ENCODE measurements at regions not wholly inside any gene's neighbourhood (a gene's known extent, or its start where the extent isn't known, plus 50 kb on each side); places are given as distances from the start of the nearest gene placed in this dataset.

DNA sequence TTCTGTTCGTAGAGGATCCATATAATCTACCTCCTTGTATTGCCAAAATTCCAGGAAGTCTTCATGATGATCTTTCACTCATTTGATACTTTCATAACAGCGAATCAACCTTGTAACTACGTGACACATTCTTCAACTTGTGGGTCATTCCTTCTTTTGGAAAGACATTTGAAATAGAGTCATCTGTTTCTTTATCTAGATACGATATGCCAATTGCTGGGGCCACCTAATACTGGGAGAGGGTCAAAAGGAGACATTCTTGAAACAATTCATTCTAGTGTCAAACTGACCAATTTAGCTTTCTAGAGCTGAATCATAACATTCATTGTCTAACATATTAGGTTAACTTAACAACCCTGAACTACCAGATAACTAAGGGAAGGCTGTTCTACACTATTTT lies 62.9 kb upstream of the SMAD1 start:
- TF ChIP-seq EZH2 (IDR thresholded peaks at IDR 0.05; ENCODE audit: low read depth) (no peak), CTCF (conservative IDR thresholded peaks at IDR 0.05) (no peak)
